HepG2 (cell line): ENCODE measurements at regions not wholly inside any gene's neighbourhood (a gene's known extent, or its start where the extent isn't known, plus 50 kb on each side); places are given as distances from the start of the nearest gene placed in this dataset.

Experiments used
- ATAC-seq: fragments of 200-7000 bp; cut with Tn5 transposase; 3 replicates; pipeline ENCODE4 v1.9.1; 2020; ENCODE audit warnings: mild to moderate bottlenecking, moderate library complexity
- BruUV-seq: library from RNA; stranded (reverse); fragments of 400-500 nt; replicated peaks from 2 replicates; lab custom pipeline; 2021; lab: Mats Ljungman, UMichigan
- CTCF ChIA-PET: fragments of 300-600 bp; formaldehyde crosslinking; extraction: SDS; loops from one replicate; lab custom pipeline; 2021; ENCODE audit warnings: low total read pairs, inconsistent platforms, low intra/inter-chr PET ratio; lab: Yijun Ruan, JAX
- POLR2A ChIA-PET: fragments of 350-600 bp; sonication (Branson Sonifier 250); formaldehyde crosslinking; loops from one replicate; lab custom pipeline; 2020; ENCODE audit warnings: antibody characterized with exemption, inconsistent platforms; lab: Yijun Ruan, JAX
- DNase-seq: peaks from one replicate; pipeline ENCODE4 v3.0.0-alpha.2; 2015; ENCODE audit warnings: low spot score
- FAIRE-seq: peaks from 3 replicates; lab custom pipeline; 2011; peaks lifted over from hg19 to GRCh38; lab: Jason Lieb, UNC
- H2AFZ ChIP-seq: one replicate; pipeline ENCODE4 v1.6.1; 2011; ENCODE audit warnings: low read length, inconsistent platforms
- H3K27ac ChIP-seq: fragments of 300-600 bp; 3 replicates; pipeline ENCODE4 v1.8.0; 2011; ENCODE audit warnings: mixed run types, mild to moderate bottlenecking, mixed read lengths, low read length, inconsistent platforms; ENCODE audit not compliant: insufficient read depth; ENCODE audit errors: extremely low read length
- H3K27me3 ChIP-seq, 2 experiments: fragments of 200-600 bp in 1 of 2; 2 replicates in 1 of 2; 3 replicates in 1 of 2; pipeline versions ENCODE4 v1.6.0 to v1.8.0; 2011; ENCODE audit warnings: low read length in 2 of 2, mild to moderate bottlenecking in 2 of 2, moderate library complexity in 2 of 2, inconsistent platforms in 1 of 2; ENCODE audit not compliant: insufficient read depth in 2 of 2, control insufficient read depth in 1 of 2
- H3K36me3 ChIP-seq, 2 experiments: fragments of 200-600 bp in 1 of 2; replicated peaks in 1 of 2; 2 replicates in 1 of 2; 3 replicates in 1 of 2; pipeline versions ENCODE4 v1.5.1 to v1.8.0; 2011; ENCODE audit warnings: low read length in 2 of 2, inconsistent platforms in 1 of 2; ENCODE audit not compliant: insufficient read depth in 2 of 2, control insufficient read depth in 1 of 2
- H3K4me1 ChIP-seq: 2 replicates; pipeline ENCODE4 v1.5.1; 2012; ENCODE audit warnings: low read length, inconsistent platforms; ENCODE audit not compliant: insufficient read depth
- H3K4me2 ChIP-seq: 2 replicates; pipeline ENCODE4 v1.6.0; 2011; ENCODE audit warnings: low read depth, low read length, inconsistent platforms
- H3K4me3 ChIP-seq, 3 experiments: fragments of 200-600 bp in 1 of 3; sonication (generic), shearing (Covaris generic) in 1 of 3; replicated peaks in 1 of 3; 2 replicates each; pipeline ENCODE4 v1.5.1; 2011 to 2016; ENCODE audit warnings: low read length in 3 of 3, inconsistent platforms in 2 of 3, low read depth in 2 of 3, mild to moderate bottlenecking in 2 of 3, control low read depth in 1 of 3, mixed read lengths in 1 of 3; ENCODE audit not compliant: insufficient read depth in 1 of 3
- H3K79me2 ChIP-seq: one replicate; pipeline ENCODE4 v1.6.1; 2011; ENCODE audit warnings: low read length, inconsistent platforms; ENCODE audit not compliant: insufficient read depth
- H3K9ac ChIP-seq: 2 replicates; pipeline ENCODE4 v1.6.0; 2011; ENCODE audit warnings: mild to moderate bottlenecking, low read depth, low read length, inconsistent platforms; ENCODE audit not compliant: insufficient read depth
- H3K9me3 ChIP-seq: 2 replicates; pipeline ENCODE4 v1.5.1; 2012; ENCODE audit warnings: mild to moderate bottlenecking, low read length
- H4K20me1 ChIP-seq: 2 replicates; pipeline ENCODE4 v1.6.0; 2011; ENCODE audit warnings: inconsistent platforms, mild to moderate bottlenecking, low read length, moderate library complexity; ENCODE audit not compliant: insufficient read depth
- AGO2 ChIP-seq: fragments of 200-400 bp; formaldehyde crosslinking; optimal IDR thresholded peaks from 2 replicates; pipeline ENCODE3; 2017; ENCODE audit warnings: mild to moderate bottlenecking, low read depth, low read length, moderate library complexity
- HHEX ChIP-seq: IDR thresholded peaks from 2 replicates; pipeline ENCODE4 v1.6.1; 2016; ENCODE audit warnings: control low read depth
- SNRNP70 ChIP-seq: fragments of 200-400 bp; formaldehyde crosslinking; IDR thresholded peaks from 2 replicates; pipeline ENCODE4 v1.6.1; 2017; ENCODE audit warnings: mild to moderate bottlenecking, low read depth, low read length, moderate library complexity
- SRSF4 ChIP-seq: fragments of 200-400 bp; formaldehyde crosslinking; IDR thresholded peaks from one replicate; pipeline ENCODE4 v1.6.1; 2018; ENCODE audit warnings: mild to moderate bottlenecking, low read depth, low read length, moderate library complexity; ENCODE audit not compliant: poor library complexity, severe bottlenecking
- TOPORS ChIP-seq: sonication (generic); formaldehyde crosslinking; IDR thresholded peaks from 2 replicates; pipeline ENCODE4 v1.8.0; 2023; ENCODE audit warnings: mild to moderate bottlenecking, missing genetic modification reagents
- ZNF33A ChIP-seq: sonication (generic); formaldehyde crosslinking; IDR thresholded peaks from 2 replicates; pipeline ENCODE4 v1.5.1; 2020; ENCODE audit warnings: missing genetic modification reagents, mild to moderate bottlenecking, moderate library complexity, borderline replicate concordance
- ZNF34 ChIP-seq: sonication (generic); formaldehyde crosslinking; IDR thresholded peaks from 2 replicates; pipeline ENCODE4 v1.4.0; 2020; ENCODE audit warnings: mild to moderate bottlenecking, missing genetic modification reagents, borderline replicate concordance
- ZNF530 ChIP-seq: sonication (generic); formaldehyde crosslinking; IDR thresholded peaks from 2 replicates; pipeline ENCODE4 v1.5.0; 2020; ENCODE audit warnings: low read depth, mild to moderate bottlenecking, missing genetic modification reagents
- ZNF777 ChIP-seq: sonication (generic); formaldehyde crosslinking; IDR thresholded peaks from 2 replicates; pipeline ENCODE4 v1.4.0; 2020; ENCODE audit warnings: missing genetic modification reagents
- WGBS: methylation state at CpG from one replicate; pipeline ENCODE4 v1.1.6; 2017; ENCODE audit warnings: low lambda C conversion rate; 5-methylcytosine and 5-hydroxymethylcytosine counted together
- in situ Hi-C: cut with HindIII; loops from 2 replicates; pipeline ENCODE4 v1.10.0; 2017; ENCODE audit warnings: low pct_unique_long_range_greater_than_20kb; ENCODE audit not compliant: extremely low pct_ligation_motif_present
- intact Hi-C: fragments of 100-400 bp; cut with micrococcal nuclease; formaldehyde crosslinking; loops from one replicate; pipeline ENCODE4 v1.10.0; 2022; ENCODE audit not compliant: unreplicated experiment
- TF ChIP-seq, protein P1 (sequence below): sonication (generic); formaldehyde crosslinking; IDR thresholded peaks from 2 replicates; pipeline ENCODE4 v1.5.0; 2020; ENCODE audit warnings: missing genetic modification reagents
- TF ChIP-seq, protein P2 (sequence below): sonication (generic); formaldehyde crosslinking; IDR thresholded peaks from 2 replicates; pipeline ENCODE4 v1.4.0; 2020; ENCODE audit warnings: missing genetic modification reagents
- TF ChIP-seq, protein P3 (sequence below): sonication (generic); formaldehyde crosslinking; IDR thresholded peaks from 2 replicates; pipeline ENCODE4 v1.9.0; 2022; ENCODE audit warnings: missing genetic modification reagents, mild to moderate bottlenecking, borderline replicate concordance

DNA sequence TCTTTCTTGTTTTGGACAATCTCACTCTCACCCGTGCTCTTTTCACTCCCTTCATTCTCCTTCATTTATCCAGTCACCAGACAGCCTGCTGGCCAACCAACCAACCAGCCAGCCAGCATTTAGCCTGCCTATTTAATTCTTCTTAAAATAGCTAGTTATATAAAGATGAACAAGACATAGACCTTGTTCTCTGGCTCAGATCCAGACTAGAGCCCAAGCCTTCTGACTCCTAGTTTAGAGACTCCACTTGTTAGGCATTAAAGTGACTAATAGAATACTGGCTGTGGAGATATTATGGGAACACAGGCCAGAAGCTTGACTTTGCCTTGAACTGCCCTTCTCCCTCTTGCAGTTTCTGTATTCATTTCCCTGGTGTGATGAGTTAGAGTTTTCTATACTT, 215.3 kb upstream of the THRB start:
- Histone ChIP-seq H3K4me2 (no peak overlapping the region), H3K9me3 (no peaks in the 10 kb centered on the region), H3K27me3 (peaks cover 1 to 3% of the 10 kb centered on the region in 2 experiments; a peak in 2 of 5 replicates), H3K27ac (no peak overlapping the region), H3K4me1 (no peaks in the 10 kb centered on the region), H3K9ac (no peak overlapping the region), H4K20me1 (no peaks in the 10 kb centered on the region), H2AFZ (no peak overlapping the region), H3K4me3 (no peak overlapping the region), H3K36me3 (no peaks in the 10 kb centered on the region), H3K79me2 (no peaks in the 10 kb centered on the region)
- intact Hi-C loops, result no loop called here
- ChIA-PET POLR2A (no interaction called here), CTCF (no interaction called here)
- TF ChIP-seq, protein P1, sequence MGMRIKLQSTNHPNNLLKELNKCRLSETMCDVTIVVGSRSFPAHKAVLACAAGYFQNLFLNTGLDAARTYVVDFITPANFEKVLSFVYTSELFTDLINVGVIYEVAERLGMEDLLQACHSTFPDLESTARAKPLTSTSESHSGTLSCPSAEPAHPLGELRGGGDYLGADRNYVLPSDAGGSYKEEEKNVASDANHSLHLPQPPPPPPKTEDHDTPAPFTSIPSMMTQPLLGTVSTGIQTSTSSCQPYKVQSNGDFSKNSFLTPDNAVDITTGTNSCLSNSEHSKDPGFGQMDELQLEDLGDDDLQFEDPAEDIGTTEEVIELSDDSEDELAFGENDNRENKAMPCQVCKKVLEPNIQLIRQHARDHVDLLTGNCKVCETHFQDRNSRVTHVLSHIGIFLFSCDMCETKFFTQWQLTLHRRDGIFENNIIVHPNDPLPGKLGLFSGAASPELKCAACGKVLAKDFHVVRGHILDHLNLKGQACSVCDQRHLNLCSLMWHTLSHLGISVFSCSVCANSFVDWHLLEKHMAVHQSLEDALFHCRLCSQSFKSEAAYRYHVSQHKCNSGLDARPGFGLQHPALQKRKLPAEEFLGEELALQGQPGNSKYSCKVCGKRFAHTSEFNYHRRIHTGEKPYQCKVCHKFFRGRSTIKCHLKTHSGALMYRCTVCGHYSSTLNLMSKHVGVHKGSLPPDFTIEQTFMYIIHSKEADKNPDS (CRISPR knock-in tag), result no peak
- no peak for TF ChIP-seq TOPORS (CRISPR knock-in tag)
- no peak for TF ChIP-seq SRSF4
- TF ChIP-seq AGO2, result no peak
- TF ChIP-seq ZNF34 (CRISPR knock-in tag), result no peak
- no peak for TF ChIP-seq ZNF33A (CRISPR knock-in tag)
- DNase-seq, result no peak
- no TSS peak for BruUV-seq
- no peak for FAIRE-seq
- in situ Hi-C loops, result no loop called here
- ATAC-seq, result no peak
- WGBS, result 0% methylated on average over 1 of the region's 1 CpG

DNA sequence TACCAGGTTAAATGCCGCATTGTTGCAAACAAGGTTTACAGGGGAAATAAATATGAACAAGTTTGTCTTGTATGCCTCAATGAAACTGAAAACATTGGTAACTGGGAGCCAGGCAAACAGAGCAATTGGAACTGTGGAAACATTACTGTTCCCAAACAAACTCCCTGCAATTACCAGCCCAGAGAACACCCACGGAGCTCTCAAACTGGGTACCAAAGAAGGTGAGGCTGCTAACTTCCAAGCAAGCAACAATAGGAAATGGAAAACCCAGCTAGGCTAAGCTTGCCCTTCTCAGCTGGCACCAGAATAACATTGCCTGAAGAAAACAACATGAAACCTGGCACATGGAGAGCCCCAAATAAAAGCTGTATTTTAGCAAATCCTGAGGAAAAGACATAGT, 218.9 kb upstream of the THRB start:
- H3K4me3 ChIP-seq, result no peak overlapping the region
- H3K27me3 ChIP-seq, result peaks cover 0 to 3% of the 10 kb centered on the region in 2 experiments; a peak in 2 of 5 replicates
- FAIRE-seq (no peak), ATAC-seq (no peak), DNase-seq (no peak)
- no peak overlapping the region for H2AFZ ChIP-seq
- H4K20me1 ChIP-seq, result no peaks in the 10 kb centered on the region
- H3K27ac ChIP-seq, result no peak overlapping the region
- no peaks in the 10 kb centered on the region for H3K79me2 ChIP-seq
- CTCF ChIA-PET, result no interaction called here
- in situ Hi-C loops (no loop called here), intact Hi-C loops (no loop called here)
- no TSS peak for BruUV-seq
- no peaks in the 10 kb centered on the region for H3K4me1 ChIP-seq
- POLR2A ChIA-PET, result no interaction called here
- no peak overlapping the region for H3K9ac ChIP-seq
- H3K9me3 ChIP-seq, result no peaks in the 10 kb centered on the region
- no peak overlapping the region for H3K4me2 ChIP-seq
- H3K36me3 ChIP-seq, result no peaks in the 10 kb centered on the region
- 52% methylated on average over 2 of the region's 2 CpGs for WGBS
- TF ChIP-seq HHEX (CRISPR knock-in tag) (no peak), ZNF530 (CRISPR knock-in tag) (no peak), ZNF777 (no peak), SNRNP70 (no peak)
- TF ChIP-seq, protein P2, sequence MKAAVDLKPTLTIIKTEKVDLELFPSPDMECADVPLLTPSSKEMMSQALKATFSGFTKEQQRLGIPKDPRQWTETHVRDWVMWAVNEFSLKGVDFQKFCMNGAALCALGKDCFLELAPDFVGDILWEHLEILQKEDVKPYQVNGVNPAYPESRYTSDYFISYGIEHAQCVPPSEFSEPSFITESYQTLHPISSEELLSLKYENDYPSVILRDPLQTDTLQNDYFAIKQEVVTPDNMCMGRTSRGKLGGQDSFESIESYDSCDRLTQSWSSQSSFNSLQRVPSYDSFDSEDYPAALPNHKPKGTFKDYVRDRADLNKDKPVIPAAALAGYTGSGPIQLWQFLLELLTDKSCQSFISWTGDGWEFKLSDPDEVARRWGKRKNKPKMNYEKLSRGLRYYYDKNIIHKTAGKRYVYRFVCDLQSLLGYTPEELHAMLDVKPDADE, result no peak
- TF ChIP-seq, protein P3, sequence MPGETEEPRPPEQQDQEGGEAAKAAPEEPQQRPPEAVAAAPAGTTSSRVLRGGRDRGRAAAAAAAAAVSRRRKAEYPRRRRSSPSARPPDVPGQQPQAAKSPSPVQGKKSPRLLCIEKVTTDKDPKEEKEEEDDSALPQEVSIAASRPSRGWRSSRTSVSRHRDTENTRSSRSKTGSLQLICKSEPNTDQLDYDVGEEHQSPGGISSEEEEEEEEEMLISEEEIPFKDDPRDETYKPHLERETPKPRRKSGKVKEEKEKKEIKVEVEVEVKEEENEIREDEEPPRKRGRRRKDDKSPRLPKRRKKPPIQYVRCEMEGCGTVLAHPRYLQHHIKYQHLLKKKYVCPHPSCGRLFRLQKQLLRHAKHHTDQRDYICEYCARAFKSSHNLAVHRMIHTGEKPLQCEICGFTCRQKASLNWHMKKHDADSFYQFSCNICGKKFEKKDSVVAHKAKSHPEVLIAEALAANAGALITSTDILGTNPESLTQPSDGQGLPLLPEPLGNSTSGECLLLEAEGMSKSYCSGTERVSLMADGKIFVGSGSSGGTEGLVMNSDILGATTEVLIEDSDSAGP (CRISPR knock-in tag), result no peak
